Thyroid gland (tissue), 4 donors: ENCODE measurements at regions not wholly inside any gene's neighbourhood (a gene's known extent, or its start where the extent isn't known, plus 50 kb on each side); places are given as distances from the start of the nearest gene placed in this dataset.

Source experiments
- POLR2A ChIP-seq, 2 donors: fragments of 450-650 bp; IDR thresholded peaks; one replicate each; pipeline ENCODE4 v1.6.1; 2017; ENCODE audit warnings: antibody characterized with exemption in 2 of 2, mild to moderate bottlenecking in 2 of 2, moderate library complexity in 1 of 2
- TF ChIP-seq, protein P1 (sequence below), 6 experiments: fragments of 200-600 bp in 3 of 6; fragments of 450-650 bp in 3 of 6; sonication (generic) in 3 of 6; IDR thresholded peaks; one replicate each; pipeline ENCODE4 v1.5.1; 2016 to 2019; ENCODE audit warnings: antibody characterized with exemption in 6 of 6, mild to moderate bottlenecking in 2 of 6, inconsistent platforms in 1 of 6, moderate library complexity in 1 of 6

DNA sequence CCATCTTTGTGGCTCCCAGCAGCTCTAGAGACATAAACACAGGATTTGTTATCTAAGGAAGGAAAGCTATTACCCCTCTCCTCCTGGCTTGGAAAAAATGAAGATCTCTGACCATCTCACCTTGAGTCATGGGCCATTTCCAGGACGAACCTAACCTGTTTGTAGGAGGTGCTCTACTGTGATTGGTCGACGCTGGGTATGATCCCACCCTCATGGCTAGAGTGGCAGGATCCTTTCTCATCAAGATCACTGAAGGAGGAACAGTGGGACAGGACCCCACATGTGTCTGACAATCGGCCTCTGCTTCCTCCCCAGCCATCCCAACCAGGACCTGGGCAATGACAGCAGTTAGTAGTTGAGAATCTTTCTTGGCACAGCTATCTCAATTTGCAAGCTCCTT lies 144.1 kb downstream of the EMX2 start:
- TF ChIP-seq, protein P1, sequence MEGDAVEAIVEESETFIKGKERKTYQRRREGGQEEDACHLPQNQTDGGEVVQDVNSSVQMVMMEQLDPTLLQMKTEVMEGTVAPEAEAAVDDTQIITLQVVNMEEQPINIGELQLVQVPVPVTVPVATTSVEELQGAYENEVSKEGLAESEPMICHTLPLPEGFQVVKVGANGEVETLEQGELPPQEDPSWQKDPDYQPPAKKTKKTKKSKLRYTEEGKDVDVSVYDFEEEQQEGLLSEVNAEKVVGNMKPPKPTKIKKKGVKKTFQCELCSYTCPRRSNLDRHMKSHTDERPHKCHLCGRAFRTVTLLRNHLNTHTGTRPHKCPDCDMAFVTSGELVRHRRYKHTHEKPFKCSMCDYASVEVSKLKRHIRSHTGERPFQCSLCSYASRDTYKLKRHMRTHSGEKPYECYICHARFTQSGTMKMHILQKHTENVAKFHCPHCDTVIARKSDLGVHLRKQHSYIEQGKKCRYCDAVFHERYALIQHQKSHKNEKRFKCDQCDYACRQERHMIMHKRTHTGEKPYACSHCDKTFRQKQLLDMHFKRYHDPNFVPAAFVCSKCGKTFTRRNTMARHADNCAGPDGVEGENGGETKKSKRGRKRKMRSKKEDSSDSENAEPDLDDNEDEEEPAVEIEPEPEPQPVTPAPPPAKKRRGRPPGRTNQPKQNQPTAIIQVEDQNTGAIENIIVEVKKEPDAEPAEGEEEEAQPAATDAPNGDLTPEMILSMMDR (IDR thresholded peaks at IDR 0.05): no peak
- no peak for TF ChIP-seq POLR2A (IDR thresholded peaks at IDR 0.05)
